GM12878 (cell line): ENCODE measurements at regions not wholly inside any gene's neighbourhood (a gene's known extent, or its start where the extent isn't known, plus 50 kb on each side); places are given as distances from the start of the nearest gene placed in this dataset.

Experiments used
- EZH2 ChIP-seq: IDR thresholded peaks from 2 replicates; pipeline ENCODE4 v1.6.1; 2012; ENCODE audit warnings: low read depth, mild to moderate bottlenecking, control low read depth, inconsistent platforms, low read length, borderline replicate concordance; ENCODE audit not compliant: control insufficient read depth
- FOXM1 ChIP-seq: IDR thresholded peaks from 2 replicates; pipeline ENCODE4 v1.6.1; 2012; ENCODE audit warnings: low read depth, mild to moderate bottlenecking, inconsistent platforms, low read length, moderate library complexity
- MAX ChIP-seq: IDR thresholded peaks from 2 replicates; pipeline ENCODE4 v1.6.1; 2012; ENCODE audit warnings: low read depth, low read length, improper control_type of control experiment
- RELB ChIP-seq: fragments of 450-650 bp; IDR thresholded peaks from 2 replicates; pipeline ENCODE4 v1.6.1; 2017; ENCODE audit warnings: low read depth, mild to moderate bottlenecking, moderate library complexity

GRCh38 chr10:106424054-106424453, 740.5 kb downstream of the SORCS1 start:
- TF ChIP-seq EZH2 (no peak), MAX (no peak), FOXM1 (no peak), RELB (no peak)
